OCI-LY7 (cell line): ENCODE measurements at regions not wholly inside any gene's neighbourhood (a gene's known extent, or its start where the extent isn't known, plus 50 kb on each side); places are given as distances from the start of the nearest gene placed in this dataset.

Experiments
- BruUV-seq: library from RNA; stranded (reverse); fragments of 400-500 nt; replicated peaks from 2 replicates; lab custom pipeline; 2021; lab: Mats Ljungman, UMichigan
- CTCF ChIA-PET: fragments of 300-600 bp; sonication (Branson Sonifier 250); formaldehyde crosslinking; loops from one replicate; lab custom pipeline; 2022; ENCODE audit warnings: antibody characterized with exemption; ENCODE audit not compliant: unreplicated experiment; lab: Charles Lee
- POLR2A ChIA-PET: fragments of 300-600 bp; sonication (Branson Sonifier 250); formaldehyde crosslinking; loops from one replicate; lab custom pipeline; 2022; ENCODE audit warnings: antibody characterized with exemption; lab: Charles Lee
- DNase-seq: peaks from one replicate; pipeline ENCODE4 v3.0.0-alpha.2; 2015; ENCODE audit warnings: low spot score
- H2AFZ ChIP-seq: fragments of 200-600 bp; sonication (generic), shearing (Covaris generic); 2 replicates; pipeline ENCODE4 v1.6.1; 2014; ENCODE audit warnings: mild to moderate bottlenecking, antibody characterized with exemption, low read length, moderate library complexity
- H3K27ac ChIP-seq: fragments of 200-600 bp; sonication (generic); 2 replicates; pipeline ENCODE4 v1.5.1; 2014; ENCODE audit warnings: mixed run types, low read depth, mild to moderate bottlenecking, moderate library complexity, low read length, inconsistent platforms; ENCODE audit not compliant: poor library complexity, severe bottlenecking
- H3K36me3 ChIP-seq: fragments of 200-600 bp; sonication (generic); 2 replicates; pipeline ENCODE4 v1.6.1; 2014; ENCODE audit warnings: mild to moderate bottlenecking, antibody characterized with exemption, low read length, moderate library complexity, mixed read lengths; ENCODE audit not compliant: insufficient read depth
- H3K4me1 ChIP-seq: fragments of 200-600 bp; sonication (generic); 2 replicates; pipeline ENCODE4 v1.5.1; 2014; ENCODE audit warnings: mild to moderate bottlenecking, low read length; ENCODE audit not compliant: insufficient read depth, poor library complexity, severe bottlenecking
- H3K4me2 ChIP-seq: fragments of 200-600 bp; sonication (generic); 2 replicates; pipeline ENCODE4 v1.6.1; 2014; ENCODE audit warnings: mild to moderate bottlenecking, low read length
- H3K4me3 ChIP-seq: fragments of 200-600 bp; sonication (generic); 2 replicates; pipeline ENCODE4 v1.5.1; 2014; ENCODE audit warnings: mild to moderate bottlenecking, low read depth, low read length; ENCODE audit not compliant: poor library complexity, severe bottlenecking
- H3K79me2 ChIP-seq: fragments of 200-600 bp; sonication (generic); 2 replicates; pipeline ENCODE4 v1.6.1; 2016; ENCODE audit warnings: low read depth, mild to moderate bottlenecking, low read length, moderate library complexity, mixed read lengths; ENCODE audit not compliant: insufficient read depth
- H3K9me2 ChIP-seq: fragments of 200-600 bp; sonication (generic); 2 replicates; pipeline ENCODE4 v1.6.1; 2016; ENCODE audit warnings: mild to moderate bottlenecking, low read length, mixed read lengths; ENCODE audit not compliant: insufficient read depth
- H3K9me3 ChIP-seq: fragments of 200-600 bp; sonication (generic); 2 replicates; pipeline ENCODE4 v1.6.1; 2014; ENCODE audit warnings: mild to moderate bottlenecking, mixed run types, low read length, mixed read lengths
- H4K20me1 ChIP-seq: fragments of 200-600 bp; sonication (generic); 2 replicates; pipeline ENCODE4 v1.6.1; 2014; ENCODE audit warnings: mild to moderate bottlenecking, antibody characterized with exemption, low read length, moderate library complexity, mixed read lengths; ENCODE audit not compliant: insufficient read depth
- EZH2phosphoT487 ChIP-seq: fragments of 200-600 bp; sonication (generic); IDR thresholded peaks from 2 replicates; pipeline ENCODE4 v1.6.1; 2018; ENCODE audit warnings: low read depth, borderline replicate concordance, mild to moderate bottlenecking, mixed run types, antibody characterized with exemption, low read length, moderate library complexity, mixed read lengths
- intact Hi-C: fragments of 100-400 bp; cut with micrococcal nuclease; formaldehyde crosslinking; loops from one replicate; pipeline ENCODE4 v1.10.0; 2022; ENCODE audit not compliant: unreplicated experiment
- TF ChIP-seq, protein P1 (sequence below): fragments of 200-600 bp; sonication (generic); conservative IDR thresholded peaks from 2 replicates; pipeline ENCODE4 v1.5.1; 2014; ENCODE audit warnings: mild to moderate bottlenecking, antibody characterized with exemption, low read length, moderate library complexity, mixed read lengths

DNA sequence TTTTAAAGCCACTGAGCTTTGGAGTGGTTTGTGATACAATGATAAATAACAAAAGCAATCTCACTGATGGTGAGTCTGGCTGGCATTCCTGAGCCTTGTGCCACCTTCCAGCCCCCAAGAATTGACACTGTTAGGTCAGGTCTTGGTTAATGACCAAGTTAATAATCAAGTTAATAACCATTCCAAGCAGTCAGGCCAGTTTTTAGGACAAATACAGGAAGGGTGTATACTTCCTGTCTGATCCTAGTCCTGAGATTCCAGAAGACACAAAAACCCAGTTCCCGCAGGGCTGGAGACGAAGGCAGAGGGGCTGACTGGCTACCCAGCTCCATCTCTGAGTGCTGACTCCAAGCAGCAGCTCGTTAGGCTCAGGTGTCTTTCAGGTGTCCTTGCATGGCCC, 74.6 kb upstream of the LAPTM4A start:
- H4K20me1 ChIP-seq: no peaks in the 10 kb centered on the region
- no peaks in the 10 kb centered on the region for H3K9me3 ChIP-seq
- no peak overlapping the region for H3K4me2 ChIP-seq
- H3K27ac ChIP-seq: no peak overlapping the region
- BruUV-seq: no TSS peak
- TF ChIP-seq, protein P1, sequence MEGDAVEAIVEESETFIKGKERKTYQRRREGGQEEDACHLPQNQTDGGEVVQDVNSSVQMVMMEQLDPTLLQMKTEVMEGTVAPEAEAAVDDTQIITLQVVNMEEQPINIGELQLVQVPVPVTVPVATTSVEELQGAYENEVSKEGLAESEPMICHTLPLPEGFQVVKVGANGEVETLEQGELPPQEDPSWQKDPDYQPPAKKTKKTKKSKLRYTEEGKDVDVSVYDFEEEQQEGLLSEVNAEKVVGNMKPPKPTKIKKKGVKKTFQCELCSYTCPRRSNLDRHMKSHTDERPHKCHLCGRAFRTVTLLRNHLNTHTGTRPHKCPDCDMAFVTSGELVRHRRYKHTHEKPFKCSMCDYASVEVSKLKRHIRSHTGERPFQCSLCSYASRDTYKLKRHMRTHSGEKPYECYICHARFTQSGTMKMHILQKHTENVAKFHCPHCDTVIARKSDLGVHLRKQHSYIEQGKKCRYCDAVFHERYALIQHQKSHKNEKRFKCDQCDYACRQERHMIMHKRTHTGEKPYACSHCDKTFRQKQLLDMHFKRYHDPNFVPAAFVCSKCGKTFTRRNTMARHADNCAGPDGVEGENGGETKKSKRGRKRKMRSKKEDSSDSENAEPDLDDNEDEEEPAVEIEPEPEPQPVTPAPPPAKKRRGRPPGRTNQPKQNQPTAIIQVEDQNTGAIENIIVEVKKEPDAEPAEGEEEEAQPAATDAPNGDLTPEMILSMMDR: no peak
- no peak for TF ChIP-seq EZH2phosphoT487
- ChIA-PET CTCF (no interaction called here), POLR2A (no interaction called here)
- H3K79me2 ChIP-seq: no peaks in the 10 kb centered on the region
- intact Hi-C loops: no loop called here
- H3K4me1 ChIP-seq: no peaks in the 10 kb centered on the region
- H3K4me3 ChIP-seq: no peak overlapping the region
- no peaks in the 10 kb centered on the region for H3K36me3 ChIP-seq
- H3K9me2 ChIP-seq: no peaks in the 10 kb centered on the region
- no peak for DNase-seq
- no peak overlapping the region for H2AFZ ChIP-seq

DNA sequence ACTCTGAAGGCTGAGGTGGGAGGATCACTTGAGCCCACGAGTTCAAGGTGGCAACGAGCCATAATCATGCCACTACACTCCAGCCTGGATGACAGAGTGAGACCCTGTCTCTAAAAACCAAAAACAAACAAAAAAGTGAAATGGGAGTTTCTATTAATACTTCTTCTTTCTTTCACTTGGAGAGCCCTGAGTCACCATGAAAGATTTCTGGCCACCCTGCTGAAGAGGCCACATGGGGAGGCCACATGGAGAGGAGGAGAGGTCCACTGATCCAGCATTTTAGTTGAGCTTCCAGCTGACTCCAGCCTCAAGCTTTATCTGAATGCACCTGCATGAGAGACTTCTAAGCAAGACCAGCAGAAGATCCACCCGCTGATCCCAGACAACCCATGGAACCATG, 74.2 kb upstream of the LAPTM4A start:
- Histone ChIP-seq H3K27ac (no peak overlapping the region), H3K4me3 (no peak overlapping the region), H3K4me2 (no peak overlapping the region), H3K9me2 (no peaks in the 10 kb centered on the region), H3K4me1 (no peaks in the 10 kb centered on the region), H3K9me3 (no peaks in the 10 kb centered on the region), H3K79me2 (no peaks in the 10 kb centered on the region), H4K20me1 (no peaks in the 10 kb centered on the region), H3K36me3 (no peaks in the 10 kb centered on the region), H2AFZ (no peak overlapping the region)
- CTCF ChIA-PET: no interaction called here
- POLR2A ChIA-PET: no interaction called here
- TF ChIP-seq, protein P1: no peak
- TF ChIP-seq EZH2phosphoT487: no peak
- DNase-seq: no peak
- intact Hi-C loops: no loop called here
- no TSS peak for BruUV-seq

DNA sequence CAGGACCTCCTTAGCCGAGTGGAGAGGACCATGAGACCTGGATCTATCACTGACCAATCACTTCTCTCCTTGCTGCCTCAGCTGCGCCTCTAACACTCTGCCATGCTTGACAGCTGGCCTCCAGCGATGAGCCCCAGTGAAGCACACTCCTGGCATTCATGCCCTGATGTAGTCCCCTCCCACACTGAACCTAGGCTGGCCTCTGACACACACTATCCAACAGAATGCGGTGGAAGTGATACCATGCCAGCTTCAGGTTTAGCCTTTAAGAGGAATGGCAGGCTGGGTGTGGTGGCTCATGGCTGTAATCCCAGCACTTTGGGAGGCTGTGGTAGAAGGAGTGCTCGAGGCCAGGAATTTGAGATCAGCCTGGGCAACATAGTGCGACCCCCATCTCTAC, 73.7 kb upstream of the LAPTM4A start:
- intact Hi-C loops: no loop called here
- DNase-seq: no peak
- Histone ChIP-seq H4K20me1 (no peaks in the 10 kb centered on the region), H3K9me3 (no peaks in the 10 kb centered on the region), H3K9me2 (no peaks in the 10 kb centered on the region), H3K79me2 (no peaks in the 10 kb centered on the region), H3K4me1 (no peaks in the 10 kb centered on the region), H3K4me3 (no peak overlapping the region), H3K27ac (no peak overlapping the region), H3K4me2 (no peak overlapping the region), H3K36me3 (no peaks in the 10 kb centered on the region), H2AFZ (no peak overlapping the region)
- TF ChIP-seq, protein P1: no peak
- TF ChIP-seq EZH2phosphoT487: no peak
- no TSS peak for BruUV-seq
- ChIA-PET POLR2A (no interaction called here), CTCF (no interaction called here)
